ENCODE measurements at regions not wholly inside any gene's neighbourhood (a gene's known extent, or its start where the extent isn't known, plus 50 kb on each side); places are given as distances from the start of the nearest gene placed in this dataset.
"Not testable (repeated sequence)": the region's sequence is repeated elsewhere in the genome, so short reads cannot be mapped to it uniquely, and the experiment has no call there.

DNA sequence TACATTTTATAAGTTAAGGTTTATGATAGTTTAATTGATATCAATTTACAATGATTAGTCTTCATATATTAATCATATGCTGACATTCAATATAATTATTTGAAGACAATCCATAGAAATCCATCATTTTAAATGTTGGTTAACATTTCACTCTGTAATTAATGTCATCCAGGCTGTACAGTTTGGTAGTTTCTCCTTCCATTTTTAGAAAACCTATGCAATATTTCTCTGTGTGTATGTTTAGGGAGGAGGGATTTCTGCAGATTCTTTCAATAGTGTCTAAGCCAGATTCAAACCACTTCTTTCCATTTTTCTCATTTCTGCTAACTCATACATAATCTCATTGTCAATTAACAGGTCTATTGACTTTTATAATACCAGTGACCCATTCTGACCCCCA is 1159.0 kb upstream of the ATXN8OS start:
- no peak for DNase-seq (ENCODE audit: low spot score)

DNA sequence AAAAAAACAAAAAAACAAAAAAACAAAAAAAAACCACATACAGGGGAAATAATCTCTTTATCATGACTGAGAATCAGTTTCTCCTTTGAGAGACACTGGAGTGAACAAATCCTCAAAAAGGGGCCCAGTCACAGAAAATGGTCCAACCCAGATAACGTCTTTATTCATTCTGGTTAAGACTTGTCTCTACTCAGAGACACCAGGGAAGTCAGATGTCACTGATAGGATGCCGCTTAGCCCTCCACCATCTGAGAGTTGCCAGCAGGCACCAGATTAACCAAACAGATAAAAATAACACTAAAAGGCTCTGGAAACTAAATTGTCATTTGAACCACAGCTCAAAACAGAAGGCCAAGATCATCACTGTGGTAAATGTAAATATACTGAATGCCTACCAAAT is 1163.4 kb upstream of the ATXN8OS start:
- no peak for DNase-seq (ENCODE audit: low spot score)

DNA sequence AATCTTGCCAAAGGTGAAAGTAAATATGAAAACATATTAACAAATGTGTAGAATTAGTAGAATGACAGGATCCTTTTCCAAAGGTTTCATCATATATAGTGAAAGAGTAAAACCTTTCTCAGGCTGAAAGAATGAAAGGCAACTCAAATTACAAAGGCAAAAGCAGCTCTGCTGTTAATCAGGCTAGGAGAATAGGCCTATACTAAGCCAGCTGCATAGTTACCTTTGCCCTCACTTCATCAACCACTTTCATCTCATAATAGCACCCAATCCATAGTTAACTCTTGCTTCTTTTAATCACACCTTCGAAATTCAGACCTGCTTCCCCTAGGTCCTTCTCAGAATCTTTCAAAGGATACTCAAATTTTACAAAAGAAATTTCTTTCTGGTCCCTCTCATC is 1167.6 kb upstream of the ATXN8OS start:
- DNase-seq (ENCODE audit: low spot score): no peak

DNA sequence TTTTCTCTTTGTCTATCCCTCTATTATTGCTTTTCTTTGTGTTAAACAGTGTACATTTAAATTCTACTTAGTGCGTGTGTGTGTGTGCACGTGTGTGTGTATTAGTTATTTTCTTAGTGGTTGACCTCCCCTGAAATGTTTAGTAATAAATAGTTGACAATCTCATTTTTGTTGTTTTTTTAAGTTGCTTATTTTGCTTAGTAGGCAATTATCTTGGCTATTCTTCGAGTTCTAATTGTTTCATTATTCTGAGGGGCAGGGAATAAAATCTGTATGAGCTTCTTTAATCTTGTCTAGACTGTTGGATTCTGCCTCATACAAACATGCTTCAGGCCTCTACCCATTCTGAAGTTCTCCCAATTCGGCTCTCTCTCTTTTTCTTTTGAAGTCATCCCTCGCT is 1169.0 kb upstream of the ATXN8OS start:
- no peak for DNase-seq (ENCODE audit: low spot score)

DNA sequence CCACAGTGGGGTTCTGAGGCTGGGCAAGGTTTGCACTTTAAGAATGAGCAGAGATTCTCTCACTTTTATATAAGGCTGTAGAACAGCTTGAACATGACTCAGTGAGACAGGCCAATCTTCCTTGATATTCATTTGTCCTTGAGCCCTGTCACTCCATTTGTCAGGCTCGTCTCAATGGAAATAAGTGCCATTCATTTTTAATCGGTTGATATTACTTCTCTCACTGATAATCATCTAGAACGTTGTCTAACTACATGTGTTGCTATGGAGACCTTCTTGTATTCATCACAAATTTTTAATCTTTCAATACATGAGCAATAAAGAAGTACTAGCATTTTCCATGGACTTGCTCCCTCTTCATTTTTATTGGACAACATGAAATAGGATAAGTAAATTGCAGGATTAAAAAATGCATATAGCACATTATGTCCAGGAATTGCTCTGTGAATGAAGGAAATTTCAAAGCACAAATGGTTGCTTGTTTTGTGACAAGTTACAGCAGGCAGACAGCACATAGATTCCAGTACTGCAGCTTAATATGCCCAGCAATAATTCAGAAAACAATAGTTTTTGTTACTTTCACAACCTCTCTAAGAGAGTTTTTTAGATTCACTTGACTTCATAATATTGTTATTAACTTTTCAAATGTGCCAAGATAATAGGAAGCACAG is 1178.4 kb upstream of the ATXN8OS start:
- DNase-seq (ENCODE audit: low spot score): no peak

DNA sequence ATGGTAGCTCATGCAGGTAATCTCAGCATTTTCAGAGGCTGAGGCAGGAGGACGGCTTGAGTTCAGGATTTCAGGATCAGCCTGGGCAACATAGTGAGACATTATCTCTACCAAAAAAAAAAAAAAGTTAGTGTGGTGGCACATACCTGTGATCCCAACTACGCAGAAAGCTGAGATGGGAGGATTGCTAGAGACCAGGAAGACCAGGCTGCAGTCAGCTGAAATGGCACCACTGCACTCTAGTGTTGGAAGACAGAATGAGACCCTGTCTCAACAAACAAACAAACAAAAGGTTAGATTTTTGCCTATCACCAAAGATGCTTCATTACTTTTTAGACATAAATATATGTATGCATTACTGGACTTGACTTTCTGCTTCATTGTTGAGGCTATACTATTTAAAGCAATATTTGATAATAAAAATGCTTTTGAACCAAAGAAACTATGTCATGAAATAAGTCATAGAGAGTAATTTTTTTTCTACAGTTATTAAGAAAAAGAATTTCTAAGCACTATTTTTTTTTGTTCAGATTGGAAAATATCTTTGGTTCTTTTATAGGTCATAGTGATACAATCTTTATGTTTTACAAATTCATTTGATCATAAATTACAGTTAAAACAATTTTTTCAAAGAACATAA is 1180.1 kb upstream of the ATXN8OS start:
- DNase-seq (ENCODE audit: low spot score): peak; percentile 23

DNA sequence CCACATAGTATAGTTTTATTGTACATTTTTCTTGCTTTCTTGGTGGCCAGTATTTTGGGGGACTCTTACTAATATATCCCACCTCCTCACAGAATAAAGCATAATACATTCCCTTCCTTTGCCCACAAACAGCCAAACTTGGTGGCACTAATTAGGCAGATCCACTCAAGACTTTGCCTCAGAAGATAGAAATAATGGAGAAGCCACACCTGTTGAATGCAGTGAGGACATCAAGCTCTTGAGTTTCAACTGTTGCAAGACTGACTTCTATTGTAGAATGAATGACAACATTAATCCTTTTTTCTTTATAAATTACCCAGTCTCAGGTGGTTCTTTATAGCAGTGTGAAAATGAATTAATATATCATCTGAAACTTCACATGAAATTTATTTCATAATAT is 1183.6 kb upstream of the ATXN8OS start:
- DNase-seq (ENCODE audit: low spot score): no peak

DNA sequence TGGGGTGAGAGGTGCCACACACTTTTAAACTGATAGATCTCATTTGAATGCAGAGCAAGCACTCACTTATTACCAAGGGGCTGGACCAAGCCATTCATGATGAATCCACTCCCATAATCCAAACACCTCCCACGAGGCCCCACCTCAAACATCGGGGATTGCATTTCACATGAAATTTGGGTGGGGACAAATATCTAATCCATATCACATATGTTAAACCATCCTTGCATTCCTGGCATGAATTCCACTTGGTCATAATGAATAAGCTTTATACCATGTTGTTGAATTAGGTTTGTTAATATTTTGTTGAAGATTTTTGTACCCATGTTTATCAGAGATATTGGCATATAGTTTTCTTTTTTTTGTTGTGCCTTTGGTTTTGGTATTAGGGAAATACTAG is 1198.7 kb upstream of the ATXN8OS start:
- no peak for DNase-seq (ENCODE audit: low spot score)

DNA sequence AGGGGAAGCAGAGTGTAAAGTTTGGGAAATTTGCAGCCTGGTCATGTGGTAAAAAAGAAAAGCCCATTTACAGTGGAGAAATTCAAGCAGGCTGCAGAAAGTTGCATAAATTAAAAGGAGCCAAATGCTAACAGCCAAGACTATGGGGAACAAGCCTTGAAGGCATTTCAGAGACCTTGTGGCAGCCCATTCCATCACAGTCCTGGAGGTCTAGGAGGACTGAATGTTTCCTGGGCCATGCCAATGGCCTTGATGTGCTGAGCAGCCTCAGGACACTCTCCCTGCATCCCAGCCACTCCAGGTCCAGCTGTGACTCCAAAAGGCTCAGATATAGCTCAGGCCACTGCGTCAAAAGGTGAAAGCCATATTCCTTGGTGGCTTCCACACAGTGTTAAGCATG is 1202.4 kb upstream of the ATXN8OS start:
- no peak for DNase-seq (ENCODE audit: low spot score)

DNA sequence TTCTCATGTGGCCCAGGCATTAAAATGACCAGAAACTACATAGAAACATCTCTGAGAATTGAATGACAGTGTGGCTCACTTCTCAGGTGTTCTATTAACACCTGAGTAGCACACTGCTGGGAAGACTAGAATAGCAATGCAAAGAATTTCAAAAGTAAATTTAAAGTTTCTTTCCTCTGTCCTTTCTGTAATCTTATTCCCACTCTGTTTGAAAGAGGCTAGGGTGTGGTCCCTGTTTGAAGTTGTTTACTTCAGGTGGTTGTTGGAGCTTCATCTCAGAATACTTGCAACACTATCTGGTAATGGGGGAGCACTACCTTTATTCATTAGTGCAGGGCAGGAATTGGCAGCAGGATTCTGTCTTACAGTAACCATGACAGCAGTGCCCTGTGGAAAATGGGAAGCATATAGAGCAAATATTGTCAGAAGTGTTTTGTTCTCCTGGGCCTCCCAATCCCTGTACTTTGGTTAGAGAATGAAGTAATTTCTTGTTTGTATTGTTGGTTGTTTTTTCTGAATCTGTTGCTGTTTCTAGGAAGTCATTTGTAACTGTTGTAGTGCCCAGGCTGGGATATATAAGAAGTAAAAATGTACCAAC is 1210.2 kb upstream of the ATXN8OS start:
- no peak for DNase-seq (ENCODE audit: low spot score)

DNA sequence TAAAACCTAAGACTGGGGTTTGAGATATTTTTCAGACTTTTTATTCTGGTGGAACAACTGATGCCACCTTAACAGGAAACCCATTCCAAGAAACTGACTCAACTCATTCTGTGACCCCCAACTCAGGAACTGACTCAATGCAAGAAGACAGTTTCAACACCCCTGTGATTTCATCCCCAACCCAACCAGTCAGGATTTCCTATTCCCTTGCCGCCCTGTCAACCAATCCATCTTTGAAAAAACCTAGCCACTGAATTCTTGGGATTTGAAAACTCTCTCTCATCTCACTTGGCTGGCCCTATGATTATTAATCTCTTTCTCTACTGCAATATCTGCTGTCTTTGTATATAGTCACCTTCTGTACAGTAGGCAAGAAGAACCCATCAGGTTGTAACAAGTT is 1211.9 kb upstream of the ATXN8OS start:
- DNase-seq (ENCODE audit: low spot score): no peak

DNA sequence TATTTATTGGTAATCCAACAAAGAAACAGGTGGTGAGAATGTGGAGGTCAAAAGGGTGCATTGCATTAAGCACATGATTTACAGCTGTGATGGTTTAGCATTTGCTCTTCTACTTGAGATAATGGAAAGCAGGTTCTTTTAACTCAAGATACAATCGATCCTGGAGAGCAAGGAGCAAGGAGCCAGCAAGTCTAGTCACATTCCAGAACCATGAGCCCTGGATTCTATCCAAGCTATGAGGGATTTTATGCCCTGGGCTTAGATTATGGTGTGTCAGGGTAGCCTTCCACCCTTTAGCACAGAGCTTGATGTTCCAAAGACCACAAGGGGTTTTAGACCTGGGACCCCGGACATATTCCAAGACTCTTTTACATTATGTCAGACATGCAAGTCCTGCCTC is 1213.9 kb upstream of the ATXN8OS start:
- DNase-seq (ENCODE audit: low spot score): not testable (repeated sequence)

DNA sequence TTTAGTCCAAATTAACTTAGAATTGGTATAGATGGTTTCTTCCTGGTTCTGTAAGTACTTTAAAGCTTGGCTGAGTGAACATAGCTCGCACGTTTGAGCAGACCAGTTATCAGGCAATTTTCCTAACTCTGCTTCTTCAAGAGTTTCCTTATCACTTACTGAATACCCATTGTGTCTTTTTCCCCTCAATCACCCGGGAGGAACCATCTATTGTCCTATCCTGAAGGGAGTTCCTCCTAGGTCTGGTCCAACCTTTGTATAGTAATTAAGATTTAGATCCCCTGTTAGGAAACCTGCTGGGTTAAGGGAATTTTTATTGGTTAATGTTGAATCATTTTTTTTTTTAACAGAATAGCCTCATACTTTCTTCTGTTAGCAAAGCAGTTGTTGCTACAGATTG is 1215.0 kb upstream of the ATXN8OS start:
- not testable (repeated sequence) for DNase-seq (ENCODE audit: low spot score)

DNA sequence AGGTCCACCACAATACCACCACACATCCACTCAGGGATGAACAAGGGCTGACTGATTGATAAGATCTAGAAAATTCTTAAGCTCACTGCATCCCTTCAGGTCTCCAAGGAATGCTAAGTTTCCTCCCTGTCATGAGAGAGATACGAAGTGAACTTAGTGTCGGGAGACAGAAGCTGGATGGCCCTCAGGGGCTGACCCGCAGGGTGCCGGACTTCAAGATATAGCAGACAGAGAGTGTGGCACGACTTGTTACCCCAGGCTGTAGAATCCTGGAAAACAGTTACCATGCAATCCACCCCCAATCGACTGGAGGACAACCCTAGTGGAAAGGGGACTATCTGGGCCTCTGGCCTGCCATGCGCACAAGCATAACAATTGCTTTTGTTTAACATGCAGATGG is 1217.5 kb upstream of the ATXN8OS start:
- not testable (repeated sequence) for DNase-seq (ENCODE audit: low spot score)

DNA sequence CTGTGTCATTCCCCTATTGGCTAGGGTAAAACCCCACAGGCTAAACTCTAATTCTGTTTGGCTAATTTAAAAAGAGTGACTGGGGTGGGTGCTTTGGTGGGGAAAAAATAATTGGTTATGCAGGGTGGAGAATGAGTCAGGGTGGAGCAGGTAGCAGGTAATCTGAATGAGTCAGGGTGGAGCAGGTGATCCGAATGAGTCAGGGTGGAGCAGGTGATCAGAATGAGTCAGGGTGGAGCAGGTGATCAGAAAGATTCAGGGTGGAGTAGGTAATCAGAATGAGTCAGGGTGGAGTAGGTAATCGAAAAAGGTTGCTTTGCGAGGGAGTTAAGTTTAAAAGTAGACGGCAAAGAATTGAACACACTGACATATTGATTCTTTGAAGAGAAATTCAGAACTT is 1218.8 kb upstream of the ATXN8OS start:
- DNase-seq (ENCODE audit: low spot score): no peak

DNA sequence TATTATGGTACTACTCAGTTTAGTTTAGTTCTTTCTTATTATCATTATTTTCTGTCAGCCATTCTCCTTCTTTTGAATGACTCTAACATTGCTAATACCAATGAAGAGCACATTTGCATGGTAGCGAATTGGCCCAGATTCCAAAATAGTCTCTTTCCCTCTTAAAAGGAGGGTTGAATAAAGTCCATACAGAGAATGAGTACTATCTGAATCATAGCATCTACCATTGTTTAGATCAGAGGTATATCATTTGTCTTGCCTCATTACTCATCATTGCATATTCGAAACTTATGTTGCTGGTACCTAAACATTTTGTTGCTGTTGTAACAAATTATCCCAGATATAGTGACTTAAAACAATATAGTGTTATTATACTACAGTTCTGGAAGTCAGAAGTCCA is 1235.3 kb upstream of the ATXN8OS start:
- no peak for DNase-seq (ENCODE audit: low spot score)

DNA sequence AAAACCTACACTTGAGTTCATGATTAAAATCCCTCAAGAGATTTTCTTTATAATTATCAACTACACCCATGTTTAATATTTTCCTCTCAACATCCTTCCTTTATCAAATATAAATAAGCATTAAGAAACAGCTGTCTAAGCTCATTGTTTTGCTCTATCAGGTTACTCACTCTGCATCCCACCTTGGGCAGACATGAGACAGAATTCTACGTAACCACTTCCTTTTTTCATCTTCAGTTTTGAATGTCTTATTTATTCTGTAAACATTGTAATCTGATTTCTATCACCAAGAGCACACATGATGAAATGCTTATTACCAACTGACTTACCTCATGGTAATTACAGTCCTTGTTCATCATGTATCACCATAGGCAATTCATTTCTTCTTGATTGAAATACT is 1256.6 kb upstream of the ATXN8OS start:
- DNase-seq (ENCODE audit: low spot score): no peak

DNA sequence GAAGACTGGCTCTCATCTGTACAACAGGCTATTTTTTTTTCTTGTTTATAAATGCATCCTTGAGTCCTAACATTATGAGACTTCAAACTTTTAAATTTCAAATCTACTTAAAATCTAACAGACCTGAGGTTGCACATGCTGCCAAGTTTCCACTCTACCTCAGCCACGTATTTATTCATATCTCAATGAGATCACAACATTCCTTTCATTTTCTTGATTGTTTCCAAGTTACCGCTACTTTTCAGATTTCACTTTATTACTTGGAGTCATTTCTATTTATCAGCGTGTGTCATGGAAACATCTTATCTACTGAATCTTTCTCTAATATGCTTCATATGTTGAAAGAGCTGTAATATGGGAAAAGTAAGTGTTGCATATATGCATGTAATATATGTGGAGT is 1257.5 kb upstream of the ATXN8OS start:
- no peak for DNase-seq (ENCODE audit: low spot score)

DNA sequence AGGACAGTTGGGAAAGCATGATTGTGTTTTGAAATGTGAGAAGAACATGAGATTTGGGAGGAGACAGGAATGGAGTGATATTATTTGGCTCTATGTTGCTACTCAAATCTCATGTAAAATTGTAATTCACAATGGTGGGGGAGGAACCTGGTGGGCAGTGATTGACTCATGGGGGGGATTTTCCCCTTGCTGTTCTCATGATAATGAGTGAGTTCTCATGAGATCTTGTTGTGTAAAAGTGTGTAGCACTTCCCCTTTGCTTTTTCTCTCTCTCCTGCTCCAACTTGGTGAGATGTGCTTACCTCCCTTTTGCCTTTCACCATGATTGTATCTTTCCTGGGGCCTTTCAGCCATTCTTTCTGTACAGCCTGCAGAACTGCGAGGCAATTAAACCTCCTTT is 1261.0 kb upstream of the ATXN8OS start:
- no peak for DNase-seq (ENCODE audit: low spot score)

DNA sequence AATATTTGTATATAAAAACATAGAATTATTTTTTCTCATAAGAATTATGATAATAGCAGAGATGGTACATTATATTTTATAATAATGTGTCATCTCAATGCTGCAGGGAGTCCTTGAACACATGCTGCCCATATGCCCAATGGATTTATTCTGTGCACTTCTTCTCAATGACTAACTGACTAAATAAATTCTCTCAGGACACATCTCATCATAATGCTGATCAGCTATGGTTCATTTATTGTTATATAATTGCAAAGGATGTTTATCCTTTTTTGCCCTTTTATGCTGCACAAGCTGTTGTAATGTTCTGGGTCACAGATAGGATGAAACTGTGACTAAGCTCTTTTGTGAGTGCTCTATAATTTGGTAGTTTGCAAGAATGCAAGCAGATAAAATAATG is 1273.3 kb upstream of the ATXN8OS start:
- DNase-seq (ENCODE audit: low spot score): no peak

DNA sequence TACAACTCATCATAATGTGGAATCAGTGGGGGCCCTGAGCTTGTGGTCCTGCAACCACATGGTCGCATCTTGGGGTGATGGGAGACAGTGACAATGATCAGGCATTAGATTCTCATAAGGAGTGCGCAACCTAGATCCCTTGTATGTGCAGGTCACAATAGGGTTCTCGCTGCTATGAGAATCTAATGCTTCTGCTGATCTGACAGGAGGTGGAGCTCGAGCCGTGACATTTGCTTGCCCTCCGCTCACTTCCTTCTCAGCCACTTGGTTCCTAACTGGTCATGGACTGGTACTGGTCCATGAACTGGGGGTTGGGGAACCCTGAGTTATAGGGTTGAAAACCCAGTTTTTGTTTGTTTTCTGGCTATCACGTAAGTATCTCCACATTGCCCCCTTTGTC is 1290.9 kb upstream of the ATXN8OS start:
- DNase-seq (ENCODE audit: low spot score): no peak

DNA sequence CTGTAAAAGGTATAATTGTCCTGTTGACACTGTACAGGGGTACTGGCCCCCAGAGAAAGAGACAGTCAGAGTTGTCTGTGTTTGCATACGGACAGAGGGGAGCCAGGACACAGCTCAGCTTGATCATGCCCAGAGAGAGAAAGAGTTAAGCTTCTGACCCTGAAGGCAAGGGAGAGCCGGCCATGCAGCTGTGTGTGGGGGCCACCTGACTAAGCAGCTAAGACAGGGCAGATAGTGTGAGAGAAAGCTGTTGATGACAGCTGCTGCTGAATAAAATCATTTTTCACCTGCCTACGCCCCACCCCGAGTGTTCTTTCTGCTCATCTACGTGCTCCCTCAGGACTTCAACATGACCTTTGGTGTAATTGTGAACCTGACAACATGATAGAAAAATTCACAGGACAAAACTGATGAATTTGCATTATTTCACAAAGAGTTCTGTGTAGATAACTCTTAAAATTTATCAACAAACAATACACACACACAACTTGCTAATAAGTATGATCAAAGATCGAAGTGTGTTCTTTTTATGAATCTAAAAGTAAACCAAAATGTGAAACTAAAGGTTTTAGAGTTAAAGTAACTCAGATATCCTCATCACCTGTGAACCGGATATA is 1294.3 kb upstream of the ATXN8OS start:
- no peak for DNase-seq (ENCODE audit: low spot score)

DNA sequence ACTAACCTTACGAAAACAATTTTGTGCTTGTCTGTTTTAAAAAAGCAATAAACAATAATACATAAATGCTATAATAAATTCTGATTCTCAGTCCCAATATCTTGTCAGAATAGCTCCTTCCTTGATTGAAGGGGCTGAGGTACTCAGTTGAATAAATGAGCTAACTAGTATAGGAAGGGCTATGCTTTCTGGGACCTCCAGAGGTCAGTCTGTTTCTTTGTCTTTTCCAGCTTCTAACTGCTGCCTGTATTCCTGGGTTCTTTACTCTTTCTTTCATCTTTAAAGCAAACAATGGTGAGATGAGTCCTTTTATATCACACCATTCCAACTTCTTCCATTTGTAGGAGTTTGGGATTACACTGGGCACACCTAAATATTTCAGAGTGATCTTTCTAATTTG is 1297.0 kb upstream of the ATXN8OS start:
- peak; percentile 28 for DNase-seq (ENCODE audit: low spot score)
